MM.1S (cell line): ENCODE measurements at regions not wholly inside any gene's neighbourhood (a gene's known extent, or its start where the extent isn't known, plus 50 kb on each side); places are given as distances from the start of the nearest gene placed in this dataset.

Experiments used
- DNase-seq: peaks from one replicate; pipeline ENCODE4 v3.0.0-alpha.2; 2015
- H2AFZ ChIP-seq: fragments of 300-600 bp; sonication (generic); 2 replicates; pipeline ENCODE4 v1.6.0; 2016; ENCODE audit warnings: antibody characterized with exemption, low read length
- H3F3A ChIP-seq: fragments of 300-600 bp; sonication (generic); 2 replicates; pipeline ENCODE4 v1.6.1; 2016; ENCODE audit warnings: mild to moderate bottlenecking, antibody characterized with exemption, low read length, moderate library complexity, mixed read lengths; ENCODE audit not compliant: insufficient read depth
- H3K27ac ChIP-seq: fragments of 300-600 bp; sonication (generic); 2 replicates; pipeline ENCODE4 v1.5.1; 2016; ENCODE audit warnings: mild to moderate bottlenecking, low read length
- H3K27me3 ChIP-seq: fragments of 300-600 bp; sonication (generic); replicated peaks from 2 replicates; pipeline ENCODE4 v1.6.0; 2016; ENCODE audit warnings: low read length; ENCODE audit not compliant: insufficient read depth
- H3K36me3 ChIP-seq: fragments of 300-600 bp; sonication (generic); replicated peaks from 2 replicates; pipeline ENCODE4 v1.6.1; 2016; ENCODE audit warnings: mild to moderate bottlenecking, low read length, mixed read lengths; ENCODE audit not compliant: insufficient read depth
- H3K4me1 ChIP-seq: fragments of 300-600 bp; sonication (generic); 2 replicates; pipeline ENCODE4 v1.6.1; 2016; ENCODE audit warnings: low read length, mixed read lengths
- H3K4me2 ChIP-seq: fragments of 300-600 bp; sonication (generic); 2 replicates; pipeline ENCODE4 v1.6.0; 2016; ENCODE audit warnings: low read depth, low read length
- H3K4me3 ChIP-seq: fragments of 300-600 bp; sonication (generic); 2 replicates; pipeline ENCODE4 v1.5.1; 2016; ENCODE audit warnings: low read length, mixed read lengths
- H3K79me2 ChIP-seq: fragments of 300-600 bp; sonication (generic); 2 replicates; pipeline ENCODE4 v1.6.1; 2016; ENCODE audit warnings: mixed run types, low read length, mixed read lengths
- H3K9ac ChIP-seq: fragments of 300-600 bp; sonication (generic); 2 replicates; pipeline ENCODE4 v1.6.1; 2016; ENCODE audit warnings: low read length, mixed read lengths
- H3K9me2 ChIP-seq: fragments of 300-600 bp; sonication (generic); replicated peaks from 2 replicates; pipeline ENCODE4 v1.6.1; 2016; ENCODE audit warnings: mild to moderate bottlenecking, low read length, mixed read lengths; ENCODE audit not compliant: insufficient read depth
- H3K9me3 ChIP-seq: fragments of 300-600 bp; sonication (generic); replicated peaks from 2 replicates; pipeline ENCODE4 v1.6.1; 2016; ENCODE audit warnings: mild to moderate bottlenecking, low read length, mixed read lengths; ENCODE audit not compliant: insufficient read depth
- H4K20me1 ChIP-seq: fragments of 300-600 bp; sonication (generic); 2 replicates; pipeline ENCODE4 v1.6.1; 2016; ENCODE audit warnings: mild to moderate bottlenecking, low read length, moderate library complexity, mixed read lengths; ENCODE audit not compliant: insufficient read depth
- CTCF ChIP-seq: fragments of 300-600 bp; sonication (generic); IDR thresholded peaks from 2 replicates; pipeline ENCODE4 v1.5.1; 2016; ENCODE audit warnings: antibody characterized with exemption, low read length, mixed read lengths
- EZH2 ChIP-seq: fragments of 300-600 bp; sonication (generic); optimal IDR thresholded peaks from 2 replicates; pipeline ENCODE3; 2017; ENCODE audit warnings: low read depth, mild to moderate bottlenecking, antibody characterized with exemption, low read length, mixed read lengths
- EZH2phosphoT487 ChIP-seq: fragments of 300-600 bp; sonication (generic); IDR thresholded peaks from 2 replicates; pipeline ENCODE4 v1.6.1; 2018; ENCODE audit warnings: antibody characterized with exemption, low read length

DNA sequence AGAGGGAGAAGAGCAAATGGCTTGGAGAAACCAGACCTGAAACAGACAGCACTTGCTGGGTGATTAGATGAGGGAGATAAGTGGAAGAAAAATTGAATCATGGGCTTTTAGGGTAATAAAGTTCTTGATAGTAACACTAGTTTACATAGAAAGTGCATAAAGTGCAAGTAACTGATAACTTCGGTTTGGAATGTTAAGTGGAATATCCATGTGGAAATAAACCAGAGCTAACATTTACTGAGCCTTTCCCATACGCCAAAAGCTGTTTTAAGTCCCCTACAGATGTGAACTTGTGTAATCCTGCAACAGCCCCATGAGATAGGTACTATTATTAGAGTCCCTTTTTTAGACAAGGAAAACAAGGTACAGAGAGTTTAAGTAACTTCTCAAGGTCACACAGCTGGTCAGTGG lies 77.1 kb upstream of the NUDT4 start:
- Histone ChIP-seq H3K36me3 (no peaks in the 10 kb centered on the region), H4K20me1 (no peaks in the 10 kb centered on the region), H3K27me3 (no peaks in the 10 kb centered on the region), H3F3A (no peaks in the 10 kb centered on the region), H3K4me3 (no peak overlapping the region), H3K4me2 (no peak overlapping the region), H3K27ac (no peak overlapping the region), H3K9me3 (no peaks in the 10 kb centered on the region), H3K4me1 (no peaks in the 10 kb centered on the region), H3K79me2 (no peaks in the 10 kb centered on the region), H3K9ac (no peak overlapping the region), H3K9me2 (no peaks in the 10 kb centered on the region), H2AFZ (no peak overlapping the region)
- TF ChIP-seq CTCF: no peak
- no peak for TF ChIP-seq EZH2phosphoT487
- TF ChIP-seq EZH2: no peak
- no peak for DNase-seq

GRCh38 chr12:93302331-93303229 lies 75.1 kb upstream of the NUDT4 start:
- Histone ChIP-seq H3K79me2 (no peaks in the 10 kb centered on the region), H3K9me2 (no peaks in the 10 kb centered on the region), H4K20me1 (no peaks in the 10 kb centered on the region), H3F3A (no peaks in the 10 kb centered on the region), H3K4me1 (no peaks in the 10 kb centered on the region), H3K9ac (no peak overlapping the region), H3K27me3 (no peaks in the 10 kb centered on the region), H3K4me2 (no peak overlapping the region), H3K27ac (no peak overlapping the region), H3K36me3 (no peaks in the 10 kb centered on the region), H3K9me3 (no peaks in the 10 kb centered on the region), H2AFZ (no peak overlapping the region), H3K4me3 (no peak overlapping the region)
- no peak for TF ChIP-seq EZH2
- no peak for TF ChIP-seq CTCF
- DNase-seq: no peak

DNA sequence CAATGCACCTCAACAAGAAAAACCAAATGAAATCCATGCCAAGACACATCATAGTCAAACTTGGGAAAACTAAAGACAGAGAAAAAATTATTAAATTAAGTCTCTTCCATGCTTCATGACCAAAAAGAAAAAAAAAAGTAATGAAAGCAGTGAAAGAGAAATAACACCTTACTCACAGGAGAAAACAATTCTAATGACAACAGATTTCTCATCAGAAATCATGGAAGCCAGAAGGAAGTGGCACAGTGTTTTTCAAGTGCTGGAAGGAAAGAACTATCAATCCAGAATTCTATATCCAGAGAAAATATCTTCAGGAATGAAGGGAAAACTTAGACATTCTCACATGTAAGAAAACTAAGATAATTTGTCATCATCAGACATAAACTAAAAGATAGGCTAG lies 71.1 kb upstream of the NUDT4 start:
- TF ChIP-seq EZH2phosphoT487 (no peak), EZH2 (no peak), CTCF (no peak)
- Histone ChIP-seq H3F3A (no peaks in the 10 kb centered on the region), H3K4me3 (no peak overlapping the region), H3K27me3 (no peaks in the 10 kb centered on the region), H3K9me3 (no peaks in the 10 kb centered on the region), H3K27ac (no peak overlapping the region), H3K79me2 (no peaks in the 10 kb centered on the region), H3K9ac (no peak overlapping the region), H2AFZ (no peak overlapping the region), H4K20me1 (no peaks in the 10 kb centered on the region), H3K4me2 (no peak overlapping the region), H3K9me2 (no peaks in the 10 kb centered on the region), H3K36me3 (no peaks in the 10 kb centered on the region), H3K4me1 (no peaks in the 10 kb centered on the region)
- DNase-seq: no peak
